HT1080 (cell line): ENCODE measurements at regions not wholly inside any gene's neighbourhood (a gene's known extent, or its start where the extent isn't known, plus 50 kb on each side); places are given as distances from the start of the nearest gene placed in this dataset.

ENCODE experiments used
- DNase-seq: peaks from one replicate; pipeline ENCODE4 v3.0.0-alpha.2; 2015; ENCODE audit warnings: low read depth

GRCh38 chr12:124504273-124505000, 63.0 kb downstream of the NCOR2 start:
- DNase-seq: no peak

DNA sequence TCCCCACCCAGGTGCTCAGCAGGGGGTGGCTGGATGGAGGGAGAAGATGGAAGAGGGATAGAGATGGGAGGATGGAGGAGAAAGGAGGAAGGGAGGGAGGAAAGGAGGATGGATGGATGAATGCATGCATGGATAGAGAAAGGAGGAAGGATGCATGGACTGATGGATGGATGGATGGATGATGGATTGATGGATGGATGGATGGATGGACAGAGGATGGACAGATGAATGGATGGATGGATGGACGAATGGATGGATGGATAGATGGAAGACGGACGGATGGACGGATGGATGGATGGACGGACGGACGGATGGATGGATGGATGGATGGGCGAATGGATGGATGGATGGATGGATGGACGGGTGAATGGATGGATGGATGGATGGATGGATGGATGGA, 64.1 kb downstream of the NCOR2 start:
- DNase-seq: no peak

DNA sequence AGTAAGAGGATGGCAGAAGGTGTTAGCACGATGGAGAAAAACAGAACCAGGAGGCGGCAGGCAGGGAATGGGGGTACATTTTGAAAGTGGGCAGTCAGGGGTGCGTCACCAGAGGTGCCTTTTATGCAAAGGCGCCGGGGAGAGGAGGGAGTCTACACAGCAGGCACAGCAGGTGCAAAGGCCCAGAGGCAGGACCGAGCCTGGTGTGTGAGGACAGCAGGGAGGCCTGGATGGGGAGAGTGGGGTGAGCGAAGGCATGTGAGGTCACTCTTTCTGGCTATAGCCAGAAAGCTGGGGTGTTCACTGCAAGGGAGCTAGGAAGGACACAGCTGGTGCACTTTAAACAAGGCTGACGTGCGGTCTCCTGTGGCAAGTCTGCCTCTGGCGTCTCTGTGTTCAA, 65.0 kb downstream of the NCOR2 start:
- DNase-seq: no peak

DNA sequence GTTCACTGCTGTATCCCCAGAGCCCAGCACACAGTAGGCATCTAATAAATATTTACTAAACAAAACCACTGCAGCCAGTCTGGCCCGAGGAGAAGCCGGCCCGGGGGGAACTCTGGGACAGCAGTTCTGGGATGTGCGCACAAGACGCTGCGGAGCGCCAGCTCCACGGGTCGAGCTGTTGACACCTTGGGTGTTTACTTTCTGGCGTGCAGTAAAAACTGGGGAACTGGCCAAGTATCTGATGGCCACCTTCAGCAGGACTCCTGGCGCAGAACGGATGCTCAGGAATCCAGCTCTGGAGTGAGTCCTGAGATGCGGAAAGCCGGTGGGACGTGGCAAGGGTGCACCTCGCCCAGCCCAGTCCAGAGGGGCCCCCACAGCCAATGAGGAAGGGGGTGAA, 65.6 kb downstream of the NCOR2 start:
- DNase-seq: no peak

GRCh38 chr12:124501112-124501561, 66.3 kb downstream of the NCOR2 start:
- DNase-seq: no peak

DNA sequence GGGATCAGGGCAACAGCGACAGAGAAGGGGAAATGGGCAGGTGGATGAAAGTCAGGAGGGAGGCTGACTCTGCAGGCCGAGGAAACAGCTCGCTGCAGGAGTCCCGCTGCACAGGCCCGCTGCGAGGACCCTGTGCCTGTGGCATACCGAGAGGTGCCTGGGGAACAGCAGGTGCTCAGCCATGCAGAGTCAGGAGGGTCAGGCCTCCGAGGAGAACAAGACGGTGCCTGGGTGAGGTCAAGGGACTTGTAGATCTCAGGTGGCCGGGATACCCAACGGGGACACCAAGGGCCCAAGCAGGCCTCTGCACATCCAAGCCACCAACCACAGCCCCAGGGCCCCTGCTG, 67.5 kb downstream of the NCOR2 start:
- DNase-seq: no peak

- no peak for DNase-seq
Observed at GRCh38 chr12:124499190-124499753, 68.1 kb downstream of the NCOR2 start.

- no peak for DNase-seq
Observed at GRCh38 chr12:124498275-124499189, 68.9 kb downstream of the NCOR2 start.

- DNase-seq: no peak
Observed at GRCh38 chr12:124497658-124498057, 69.8 kb downstream of the NCOR2 start.

- DNase-seq: peak; percentile 37
Observed at GRCh38 chr12:124497039-124497438, 70.4 kb downstream of the NCOR2 start.

- DNase-seq: no peak
Observed at GRCh38 chr12:124496584-124496983, 70.8 kb downstream of the NCOR2 start.

GRCh38 chr12:124495194-124495983, 72.0 kb downstream of the NCOR2 start:
- DNase-seq: no peak

DNA sequence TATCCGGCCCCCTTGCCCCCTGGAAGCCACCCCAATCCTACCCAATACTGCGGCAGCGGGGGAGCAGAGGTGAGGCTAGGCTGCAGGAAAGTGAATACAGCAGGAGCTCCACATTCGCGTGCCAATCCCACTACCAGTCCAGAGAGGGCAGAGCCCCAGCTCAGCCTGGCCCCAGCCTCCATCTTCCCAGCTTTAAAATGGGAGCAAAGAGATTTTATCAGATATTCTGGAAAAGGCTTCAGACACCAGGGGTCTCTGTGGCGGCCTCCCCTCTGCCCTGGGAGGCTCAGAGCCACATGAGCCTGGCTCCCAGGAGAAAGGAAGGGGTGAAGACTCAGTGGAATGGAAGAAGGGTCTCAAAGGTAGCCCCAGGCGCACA, 72.7 kb downstream of the NCOR2 start:
- no peak for DNase-seq

GRCh38 chr12:124493809-124494750, 73.3 kb downstream of the NCOR2 start:
- DNase-seq: no peak

DNA sequence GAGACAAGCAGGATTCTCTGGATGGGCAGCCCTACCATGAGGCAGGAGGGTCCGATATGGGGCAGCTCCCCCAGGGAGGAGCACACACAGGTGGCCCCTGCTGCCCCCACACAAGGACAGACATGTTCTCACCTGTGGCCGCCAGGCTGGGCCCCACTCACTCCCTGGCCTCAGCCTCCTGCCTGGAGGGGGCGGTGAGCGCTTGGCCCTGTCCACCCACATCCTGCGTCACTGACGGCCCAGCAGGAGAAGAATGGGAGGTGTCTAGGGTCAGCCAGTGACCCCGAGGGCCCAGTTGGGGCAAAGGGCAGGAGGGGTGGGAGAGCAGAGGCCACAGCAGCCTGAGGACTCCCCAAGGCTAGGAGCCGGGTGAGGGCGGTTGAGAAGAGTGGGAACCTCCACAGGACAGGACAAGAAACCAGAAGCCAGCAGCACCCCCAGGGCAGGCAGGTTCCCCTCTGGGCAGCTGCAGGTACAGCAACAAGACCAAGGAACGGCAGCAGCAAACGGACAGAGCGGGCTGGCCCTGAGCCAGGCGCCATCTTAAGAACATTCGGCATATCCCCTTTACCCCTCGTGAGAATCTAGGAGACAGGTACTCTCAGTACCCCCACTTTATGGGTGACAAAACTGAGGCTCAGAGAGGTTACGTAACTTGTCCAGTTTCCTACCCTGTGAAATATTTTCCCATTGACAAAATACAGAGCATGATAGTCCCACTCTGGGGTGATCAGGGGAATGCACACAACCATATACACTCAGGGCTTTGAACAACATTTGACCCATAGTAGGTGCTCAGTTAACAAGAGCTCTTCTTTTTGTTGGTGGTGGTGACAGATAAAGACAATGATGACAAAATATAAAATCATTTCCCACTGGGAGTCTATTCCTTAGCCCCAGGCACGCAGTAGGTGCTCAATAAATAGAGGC, 74.3 kb downstream of the NCOR2 start:
- DNase-seq: no peak

DNA sequence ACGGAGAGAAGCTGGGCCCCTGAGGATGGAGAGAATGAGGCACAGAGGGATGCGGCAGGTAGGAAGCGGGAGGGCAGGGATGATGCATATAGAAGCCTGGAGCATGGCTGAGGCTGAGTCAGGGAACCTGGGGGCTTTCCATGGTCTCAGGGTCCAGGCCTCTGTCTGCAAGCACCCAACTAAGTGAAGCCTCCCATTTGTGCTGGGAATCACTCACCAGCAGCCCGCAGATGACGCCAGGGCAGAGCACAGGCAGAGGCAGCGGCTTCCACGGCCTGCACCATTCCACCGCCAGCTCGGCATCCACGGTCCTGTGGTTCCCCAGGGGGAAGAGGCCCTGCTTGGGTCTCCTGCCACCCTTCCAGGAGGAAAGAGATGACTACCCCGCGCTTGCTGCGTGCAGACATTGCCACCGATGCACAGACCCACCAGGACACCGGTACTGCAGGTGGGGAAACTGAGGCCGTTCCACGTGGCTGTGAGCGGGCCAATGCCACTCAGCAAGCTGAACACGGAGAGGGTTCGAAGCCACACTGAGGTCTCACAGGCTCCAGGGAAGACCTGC, 75.5 kb downstream of the NCOR2 start:
- DNase-seq: no peak

- DNase-seq: no peak
Observed at GRCh38 chr12:124491310-124491709, 76.1 kb downstream of the NCOR2 start.

DNA sequence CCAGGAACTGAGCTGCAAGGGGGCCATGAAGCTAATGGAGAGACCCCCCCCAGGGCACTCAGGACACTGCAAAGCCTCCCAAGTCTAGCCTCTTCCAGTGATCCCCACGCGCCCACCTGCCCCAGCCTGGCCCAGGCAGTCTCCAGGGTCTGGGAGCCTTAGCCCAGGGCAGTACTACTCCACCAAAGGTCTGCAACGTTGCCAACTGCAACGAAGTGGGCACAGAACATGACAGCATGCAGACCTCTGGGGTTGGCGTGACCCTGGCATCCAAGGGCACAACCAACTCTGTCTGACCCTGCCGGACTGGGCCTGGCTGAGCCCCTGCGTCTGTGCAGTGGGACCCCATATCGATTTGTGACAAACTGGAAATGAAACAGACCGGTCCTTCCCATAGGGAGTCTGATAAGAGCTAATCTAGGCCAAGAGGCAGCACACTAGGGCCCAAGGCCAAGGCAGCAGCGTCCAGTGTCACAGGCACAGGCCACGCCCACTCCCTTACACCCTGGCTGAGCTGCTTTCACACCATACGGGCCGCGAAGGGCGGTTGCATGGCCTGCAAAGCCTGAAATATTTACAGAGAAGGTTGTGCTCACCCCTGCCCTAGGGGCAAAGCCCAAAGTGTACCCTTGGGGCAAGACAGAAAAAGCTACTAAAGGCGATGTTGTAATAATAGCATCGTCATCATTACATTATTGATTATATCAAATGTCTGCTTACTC, 76.7 kb downstream of the NCOR2 start:
- no peak for DNase-seq
